CD4-positive, alpha-beta T cell treated with Interleukin-10 for 1 hour (primary cell): ENCODE measurements at regions not wholly inside any gene's neighbourhood (a gene's known extent, or its start where the extent isn't known, plus 50 kb on each side); places are given as distances from the start of the nearest gene placed in this dataset.

Experiments used
- DNase-seq: peaks from one replicate; pipeline ENCODE4 v3.0.0-alpha.2; 2020

GRCh38 chr14:87879389-87879788 lies 113.6 kb downstream of the GALC start:
- no peak for DNase-seq

DNA sequence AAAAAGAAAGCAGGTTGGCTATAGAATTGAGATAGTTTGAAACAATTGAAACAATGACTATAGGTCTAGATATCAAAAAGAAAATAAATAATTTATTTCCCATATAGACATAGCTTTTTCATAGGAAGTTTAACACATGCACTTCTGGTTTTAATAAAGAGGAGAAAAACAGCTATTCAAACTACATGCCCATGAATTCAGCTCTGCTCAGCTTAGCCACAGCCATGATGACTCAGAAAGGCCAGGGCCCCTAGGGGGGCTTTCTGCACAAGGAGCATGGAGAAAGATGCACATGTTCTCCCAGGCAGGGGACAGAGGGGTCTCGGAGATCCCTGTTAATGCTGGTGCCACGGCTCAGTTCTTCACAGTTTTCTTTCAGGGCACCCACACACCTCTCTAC lies 114.0 kb downstream of the GALC start:
- no peak for DNase-seq

GRCh38 chr14:87877877-87878276 lies 115.1 kb downstream of the GALC start:
- no peak for DNase-seq

GRCh38 chr14:87874676-87875075 lies 118.3 kb downstream of the GALC start:
- DNase-seq = no peak

GRCh38 chr14:87873741-87874140 lies 119.2 kb downstream of the GALC start:
- DNase-seq = no peak

DNA sequence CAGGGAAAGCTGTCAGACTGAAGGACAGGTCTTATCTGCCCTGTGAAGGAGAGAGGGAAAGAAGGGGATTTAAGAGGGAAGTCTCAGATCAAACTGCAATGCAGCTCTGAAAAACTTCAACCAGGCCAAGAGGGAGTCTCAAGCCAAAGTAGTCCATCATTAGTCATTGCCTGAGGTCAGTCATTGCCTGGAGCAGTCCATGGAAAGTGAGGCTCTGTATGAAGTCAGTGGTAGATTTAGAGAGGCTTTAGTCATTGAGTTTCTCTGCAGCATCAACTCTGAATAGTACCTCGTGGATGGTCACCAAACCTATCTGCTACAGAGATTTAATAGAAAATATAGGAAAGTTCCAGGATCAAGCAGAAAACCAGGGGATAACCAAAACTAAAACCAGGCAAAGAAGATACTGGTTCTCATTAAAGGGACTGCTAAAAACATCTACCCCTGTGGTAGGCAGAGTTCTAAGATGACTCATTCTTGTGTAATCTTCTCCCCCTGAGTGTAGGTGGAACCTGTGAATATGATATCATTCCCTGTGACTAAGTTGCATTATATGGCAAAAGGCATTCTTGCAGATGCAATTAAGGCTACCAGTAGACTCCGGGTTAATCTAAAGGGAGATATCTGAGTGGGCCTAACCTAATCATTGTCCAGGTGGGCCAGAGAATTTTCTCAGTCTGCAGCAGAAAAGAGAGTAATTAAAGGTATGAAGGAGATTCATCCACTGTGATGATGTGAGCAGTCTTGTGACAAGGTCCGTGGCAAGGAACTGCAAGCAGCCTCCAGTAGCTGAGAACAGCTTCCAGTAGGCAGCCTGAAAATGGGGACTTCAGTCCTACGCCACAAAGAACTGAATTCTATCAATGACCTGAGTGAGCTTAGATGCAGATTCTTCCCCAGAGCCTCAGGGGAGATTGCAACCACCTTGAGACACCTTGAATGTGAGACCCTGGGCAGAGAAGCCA lies 123.1 kb downstream of the GALC start:
- DNase-seq = no peak

DNA sequence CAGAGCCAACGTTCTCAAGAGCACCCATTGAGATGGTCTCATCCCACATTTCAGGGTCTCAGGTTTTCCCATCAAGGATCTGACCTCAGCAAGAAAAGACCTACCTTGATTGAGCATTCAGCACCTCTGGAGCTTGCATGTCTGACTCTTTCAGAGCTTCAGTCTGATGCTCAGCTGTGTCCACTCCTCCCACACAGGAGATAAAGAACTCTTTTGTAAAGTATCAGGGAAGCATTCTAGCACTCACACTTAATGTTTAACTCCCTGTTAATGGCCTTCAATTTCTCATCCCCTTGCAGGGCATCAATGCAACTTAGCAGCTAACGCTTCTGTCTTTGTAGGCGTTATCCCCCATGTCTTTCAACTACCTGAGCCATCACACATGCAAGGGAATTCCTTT lies 124.1 kb downstream of the GALC start:
- DNase-seq = no peak

- no peak for DNase-seq
These were observed 126.9 kb downstream of the GALC start for GRCh38 chr14:87866116-87866515.

DNA sequence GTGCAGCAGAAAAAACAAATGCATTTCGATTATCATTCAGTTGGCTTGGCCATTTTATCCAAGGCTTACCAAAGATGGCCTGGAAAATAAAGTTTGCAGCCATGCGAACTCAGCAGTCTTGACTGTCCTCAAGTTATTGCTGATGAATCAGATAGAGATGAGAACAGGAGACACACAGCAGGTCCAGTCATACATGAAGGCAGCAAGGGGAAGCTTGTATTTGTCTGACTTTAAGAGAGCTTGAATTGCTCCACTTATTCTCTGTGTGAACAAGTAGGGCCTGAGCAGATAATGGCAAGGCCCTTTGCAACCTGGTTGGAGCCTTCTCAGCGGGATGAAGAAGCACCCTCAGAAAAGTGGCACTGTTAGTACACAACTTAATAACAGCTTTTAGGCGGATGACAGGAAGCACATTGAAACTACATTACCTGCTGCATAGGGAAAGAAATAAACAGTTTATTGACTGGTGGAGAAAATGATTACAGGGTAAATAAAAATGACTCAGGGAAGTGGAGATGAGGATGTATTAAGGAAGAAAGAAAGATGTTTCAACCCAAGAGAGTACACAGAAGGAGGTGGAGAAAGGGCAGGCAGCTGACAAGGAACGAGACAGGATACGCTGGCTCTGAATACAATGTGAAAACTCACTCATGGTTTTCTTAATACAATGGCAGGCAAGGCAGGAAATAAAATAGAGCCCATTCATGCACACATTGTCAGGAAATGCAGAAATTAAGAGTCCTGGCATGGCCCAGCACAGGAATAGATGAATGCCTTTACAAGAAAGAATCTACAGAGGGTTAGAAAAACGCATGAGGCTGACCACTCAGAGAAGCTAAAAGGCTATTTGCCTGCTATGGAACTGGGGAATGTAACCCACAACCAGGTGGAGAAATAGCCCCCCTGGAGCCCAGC lies 128.4 kb downstream of the GALC start:
- no peak for DNase-seq

GRCh38 chr14:87863047-87863446 lies 129.9 kb downstream of the GALC start:
- DNase-seq = no peak

DNA sequence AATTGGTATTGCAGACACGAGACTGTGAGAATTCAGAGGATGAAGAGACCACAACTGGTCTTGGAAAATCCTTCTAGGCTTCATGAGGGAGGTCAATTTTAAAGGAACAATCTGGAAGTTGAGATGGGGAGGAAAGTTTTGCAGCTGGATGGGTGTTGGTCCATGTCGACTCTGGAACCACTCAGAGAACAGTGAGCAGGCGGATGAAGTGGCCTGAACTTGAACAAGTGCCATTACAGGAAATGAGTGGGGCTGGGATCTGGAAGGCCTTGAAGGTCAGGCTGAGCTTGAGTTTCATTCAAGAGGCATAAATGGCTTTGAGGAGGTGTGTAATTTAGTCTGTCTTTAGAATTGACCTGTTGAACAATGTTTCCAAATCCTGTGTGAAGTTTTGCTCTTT lies 140.9 kb downstream of the GALC start:
- no peak for DNase-seq

DNA sequence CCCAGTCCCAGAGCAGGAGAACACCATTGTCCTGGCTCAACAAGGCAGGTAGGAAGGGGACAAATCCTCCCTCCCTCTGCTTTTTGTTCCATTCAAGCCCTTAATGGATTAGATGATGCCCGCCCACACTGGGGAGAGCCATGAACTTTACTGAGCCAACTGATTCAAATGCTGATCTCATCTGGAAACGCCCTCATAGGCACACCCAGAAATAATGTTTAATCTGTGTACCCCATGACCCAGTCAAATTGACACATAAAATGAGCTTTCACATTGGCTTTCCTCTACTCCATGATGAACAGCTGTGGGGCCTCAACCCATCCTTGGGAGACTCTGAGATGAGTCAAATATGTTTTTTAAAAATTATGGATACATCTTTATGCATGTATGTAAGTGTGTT lies 141.8 kb downstream of the GALC start:
- no peak for DNase-seq

DNA sequence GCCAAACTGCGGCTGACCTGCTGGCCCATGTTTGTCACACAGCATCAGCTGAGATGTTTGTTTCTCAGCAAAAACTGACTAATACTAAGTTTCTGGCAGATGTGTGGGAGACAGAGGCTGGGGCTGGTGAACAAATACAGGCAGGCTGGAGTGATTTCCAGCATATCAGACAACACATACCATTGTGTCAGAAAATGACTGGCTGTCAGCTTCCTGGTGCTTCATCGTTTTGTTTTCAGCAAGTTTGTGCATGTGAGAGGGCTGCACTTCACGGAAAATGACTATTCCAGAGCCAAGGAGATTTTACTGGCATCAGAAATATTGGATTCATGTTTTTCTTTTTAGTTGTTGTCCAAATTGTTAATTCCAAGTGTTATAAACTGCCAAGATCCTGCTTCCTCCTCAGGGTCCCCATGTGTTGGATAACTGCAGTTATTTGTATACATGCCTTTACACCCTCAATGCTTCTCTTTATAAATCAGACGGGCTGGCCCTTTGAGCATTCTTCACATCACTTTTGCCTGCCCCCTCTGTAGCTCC lies 145.7 kb downstream of the GALC start:
- no peak for DNase-seq

GRCh38 chr14:87840906-87841305 lies 152.1 kb downstream of the GALC start:
- no peak for DNase-seq

DNA sequence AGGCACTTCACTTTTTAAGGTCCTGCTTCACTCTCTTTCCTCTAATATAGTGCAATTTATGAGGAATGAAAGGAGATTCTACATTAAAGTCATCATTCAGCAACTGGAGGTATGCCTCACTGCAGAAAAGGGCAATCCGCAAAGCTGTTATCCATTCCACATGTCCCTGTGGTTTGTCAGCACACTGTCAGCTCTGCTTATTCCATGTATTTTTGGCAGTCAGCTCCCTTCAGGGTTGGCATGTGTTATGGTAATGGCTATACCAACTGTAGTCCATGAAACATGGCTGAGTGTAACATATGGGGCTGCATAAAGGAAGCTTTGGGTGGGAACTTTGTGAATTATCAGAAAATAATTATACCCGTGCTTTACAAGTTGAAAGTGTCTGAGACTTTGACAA lies 154.1 kb downstream of the GALC start:
- DNase-seq = no peak

DNA sequence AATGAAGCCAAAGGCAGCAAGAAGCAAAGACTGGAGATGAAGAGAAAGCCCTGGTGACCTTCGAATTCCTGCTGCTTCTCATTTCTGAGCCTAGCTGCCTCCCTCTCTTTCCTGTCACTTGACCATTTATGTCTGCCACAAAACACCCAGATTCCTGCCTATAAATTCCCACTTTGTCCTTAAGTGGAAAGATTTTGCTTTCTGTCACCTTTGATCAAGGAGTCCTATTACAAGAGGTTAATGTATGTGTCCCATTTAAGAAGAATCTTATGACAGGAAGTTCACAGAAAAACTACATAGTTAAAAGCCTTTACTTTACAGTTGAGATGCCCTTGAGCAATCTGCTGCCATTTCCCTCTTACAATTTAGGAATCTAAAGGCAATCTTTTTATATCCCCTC lies 155.7 kb downstream of the GALC start:
- no peak for DNase-seq

- no peak for DNase-seq
These were observed 158.4 kb downstream of the GALC start for GRCh38 chr14:87834594-87834993.

DNA sequence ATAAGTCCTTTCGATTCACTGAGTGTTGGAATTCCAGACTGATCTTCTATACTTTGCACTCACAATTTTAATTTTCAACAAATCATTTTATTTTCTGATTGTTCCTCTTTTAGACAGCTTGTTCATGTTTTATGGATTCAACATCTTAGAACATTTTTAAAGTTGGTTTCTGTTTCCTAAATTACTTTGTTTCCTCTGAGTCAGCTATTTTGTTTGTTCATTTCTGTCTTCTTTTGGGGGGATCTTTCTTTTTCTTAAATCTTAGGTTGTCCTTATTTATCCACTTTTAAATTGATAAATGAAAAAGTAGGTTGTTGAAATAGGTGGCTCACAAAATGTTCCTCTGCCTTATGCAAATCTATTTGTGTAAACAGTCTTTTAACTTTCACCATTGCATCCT lies 160.0 kb downstream of the GALC start:
- no peak for DNase-seq

DNA sequence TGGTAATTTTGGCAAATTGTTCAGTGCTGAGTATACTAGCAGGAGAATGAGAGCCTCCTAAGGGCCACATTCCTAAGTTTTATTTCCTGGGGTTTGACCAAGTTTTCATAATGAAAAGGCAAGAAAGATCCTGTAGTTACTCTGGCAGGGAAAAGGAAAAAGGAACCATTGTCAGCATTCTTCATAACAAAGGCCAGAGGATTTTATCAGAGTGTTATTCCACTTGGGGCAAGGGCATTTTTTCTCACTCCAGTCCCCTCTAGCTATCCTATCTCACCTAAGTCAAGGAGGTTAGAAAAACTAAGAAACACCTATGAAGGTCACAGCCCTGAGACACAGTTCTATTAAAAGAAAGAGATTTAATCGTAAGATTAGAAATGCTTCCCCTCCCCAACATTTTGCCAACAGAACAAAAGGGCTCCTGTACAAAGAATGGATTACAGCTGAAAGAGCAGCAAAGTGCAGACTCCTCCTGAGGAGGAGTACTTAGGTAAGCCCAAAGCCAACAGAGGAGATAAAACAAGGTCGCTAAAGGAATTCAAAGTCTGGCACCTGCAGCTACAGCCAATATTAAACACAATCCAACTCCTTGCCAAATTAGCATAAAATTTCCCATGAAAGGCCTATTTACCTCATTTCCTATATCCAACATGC lies 162.4 kb downstream of the GALC start:
- no peak for DNase-seq

GRCh38 chr14:87829543-87829942 lies 163.4 kb downstream of the GALC start:
- DNase-seq = no peak

GRCh38 chr14:87824266-87824665 lies 168.7 kb downstream of the GALC start:
- no peak for DNase-seq

GRCh38 chr14:87816416-87816815 lies 176.6 kb downstream of the GALC start:
- no peak for DNase-seq

DNA sequence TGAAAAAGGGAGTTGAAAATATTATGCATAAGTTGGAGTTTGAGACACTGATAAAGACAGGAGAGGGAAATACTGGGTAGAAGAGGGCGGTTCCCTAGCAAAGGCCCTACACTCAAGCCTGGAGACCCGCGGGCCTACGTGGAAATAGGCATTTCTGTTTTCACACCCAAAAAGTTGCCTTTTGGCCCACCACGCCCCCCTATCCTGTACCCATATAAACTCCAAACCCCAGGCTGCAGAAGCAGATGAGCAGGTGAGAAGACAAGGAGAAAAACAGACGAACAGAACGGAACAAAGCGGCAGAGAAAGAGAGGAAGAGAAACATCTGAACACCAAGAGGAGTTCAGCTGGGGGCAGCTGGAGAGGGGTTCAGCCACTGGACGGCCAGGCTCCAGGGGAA lies 177.9 kb downstream of the GALC start:
- no peak for DNase-seq
